GM18861 (cell line): ENCODE measurements at regions not wholly inside any gene's neighbourhood (a gene's known extent, or its start where the extent isn't known, plus 50 kb on each side); places are given as distances from the start of the nearest gene placed in this dataset.

Source experiments
- ATAC-seq: cut with Tn5 transposase; IDR thresholded peaks from one replicate; pipeline ENCODE4 v1.9.1; 2021; ENCODE audit not compliant: unreplicated experiment

DNA sequence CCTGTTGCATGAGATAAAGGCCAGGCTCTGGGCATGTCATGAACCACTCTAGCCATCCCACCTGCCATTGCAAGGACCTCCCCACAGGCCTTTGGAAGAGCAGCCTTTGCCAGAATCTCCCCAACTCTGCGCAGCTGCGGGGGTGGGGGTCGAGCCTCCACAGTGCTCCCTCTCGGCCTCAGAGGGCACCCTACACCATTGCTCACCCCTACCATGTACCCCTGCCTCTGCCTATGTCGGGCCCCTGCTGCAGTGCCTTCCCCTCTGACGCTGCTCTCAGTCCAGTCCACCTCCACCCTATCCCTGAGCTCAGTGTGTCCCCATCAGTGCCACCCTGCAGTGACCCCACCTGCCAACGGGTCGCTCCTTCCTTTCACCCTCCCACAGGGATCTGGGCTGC is 679.7 kb upstream of the RAB6C start:
- ATAC-seq: no peak

DNA sequence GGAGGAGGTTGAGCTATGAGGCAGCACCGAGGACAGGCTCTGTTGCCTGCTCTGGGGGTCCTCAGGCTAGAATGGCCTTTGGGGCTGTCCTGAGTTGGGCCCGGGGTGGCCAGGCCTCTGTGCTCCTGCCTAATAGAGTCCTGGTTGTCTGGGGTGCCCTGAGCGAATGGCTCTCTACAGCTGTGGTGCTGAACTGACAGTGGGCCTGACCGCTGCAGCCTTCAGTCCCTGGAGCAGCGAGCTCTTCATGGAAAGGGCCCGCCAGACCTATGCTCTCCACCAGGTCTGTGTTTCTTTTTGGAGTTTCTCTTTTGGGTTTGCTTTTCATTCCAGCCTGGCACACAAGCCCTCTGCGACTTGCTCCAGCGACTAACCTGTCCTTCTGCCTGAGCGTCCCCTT is 679.0 kb upstream of the RAB6C start:
- no peak for ATAC-seq

DNA sequence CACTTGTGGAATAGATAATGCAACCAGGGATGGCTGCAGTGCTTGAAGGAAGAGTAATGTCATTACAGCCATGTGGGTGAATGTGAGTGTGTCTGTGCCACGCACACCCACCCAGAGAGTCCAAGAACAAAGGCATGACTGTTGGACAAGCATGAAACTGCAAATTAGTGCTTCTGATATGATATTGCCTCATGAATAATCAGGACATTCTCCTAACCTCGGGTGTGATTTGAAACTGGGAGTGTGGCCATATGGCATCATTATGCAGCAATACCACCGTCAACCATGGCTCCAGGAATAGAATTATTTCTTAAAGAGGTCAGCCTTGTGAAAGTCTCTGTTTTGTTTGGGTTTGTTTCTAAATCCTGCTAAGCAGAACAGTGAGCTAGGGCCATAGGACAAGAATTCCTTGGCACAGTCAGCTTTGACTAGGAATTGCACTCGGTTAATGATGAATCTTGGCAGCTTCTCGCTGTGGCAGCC is 678.0 kb upstream of the RAB6C start:
- no peak for ATAC-seq

DNA sequence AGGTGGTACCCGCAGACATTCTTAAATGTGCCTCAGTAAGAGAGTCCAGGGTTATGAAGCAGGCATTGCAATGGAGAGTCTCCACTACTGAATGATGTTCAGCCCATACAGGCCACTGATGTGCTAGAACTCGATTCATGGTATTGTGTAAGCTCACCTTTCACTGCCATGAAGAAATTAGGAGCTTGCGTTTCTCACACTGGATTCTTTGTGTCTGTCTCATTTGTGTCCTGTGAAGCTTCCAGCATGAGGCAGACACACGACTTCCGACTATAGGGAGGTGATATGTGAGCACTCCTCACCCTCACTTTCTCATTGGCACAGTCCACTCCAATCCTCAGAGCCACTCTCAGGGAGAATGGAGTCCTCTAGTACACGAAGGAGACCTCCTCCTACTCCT is 677.4 kb upstream of the RAB6C start:
- no peak for ATAC-seq

DNA sequence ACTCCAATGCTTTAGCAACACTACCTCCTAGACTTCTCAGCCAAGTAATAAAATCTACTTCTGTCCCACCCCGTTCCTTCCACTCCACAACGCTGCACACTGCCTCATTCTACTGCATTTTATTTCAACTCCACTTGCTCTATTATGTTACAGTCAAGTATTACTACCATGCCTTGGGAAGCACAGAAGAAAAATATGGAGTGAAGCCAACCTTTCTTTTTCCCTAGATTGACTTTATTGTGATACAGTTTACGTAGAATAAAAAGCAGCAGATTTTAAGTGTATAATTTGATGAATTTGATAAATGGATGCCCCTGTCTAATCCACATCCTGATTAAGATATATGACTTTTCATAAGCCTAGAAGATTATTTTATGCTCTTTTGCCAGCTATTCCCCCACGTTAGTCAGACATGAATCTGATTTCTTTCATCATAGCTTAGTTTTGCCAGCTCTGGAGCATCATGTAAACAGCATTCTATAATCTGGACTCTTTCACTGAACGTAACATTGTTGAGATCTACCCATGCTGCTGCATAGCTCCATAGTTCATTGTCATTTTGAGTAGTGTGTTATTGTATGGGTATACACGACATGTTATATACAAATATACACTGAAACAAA is 676.8 kb upstream of the RAB6C start:
- no peak for ATAC-seq

DNA sequence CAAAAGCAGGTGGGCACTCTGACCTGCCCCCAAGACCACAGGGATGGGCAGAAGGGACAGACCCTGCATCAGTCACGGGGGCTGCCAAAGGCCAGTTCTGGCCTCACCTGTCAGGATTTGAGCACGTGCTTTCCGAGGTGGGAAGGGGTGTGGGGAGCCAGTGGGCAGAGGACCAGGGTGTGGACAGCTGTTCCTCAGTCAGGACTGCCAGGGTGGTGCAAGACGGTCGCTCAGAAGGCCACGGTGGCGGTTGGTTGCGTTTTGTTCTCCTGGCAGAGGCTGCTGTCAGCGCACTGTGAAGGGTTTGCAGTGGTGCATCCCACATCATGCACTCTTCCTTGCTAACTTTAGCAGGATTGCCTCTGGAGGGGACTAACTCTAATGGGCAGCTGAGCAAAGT is 665.3 kb upstream of the RAB6C start:
- no peak for ATAC-seq

DNA sequence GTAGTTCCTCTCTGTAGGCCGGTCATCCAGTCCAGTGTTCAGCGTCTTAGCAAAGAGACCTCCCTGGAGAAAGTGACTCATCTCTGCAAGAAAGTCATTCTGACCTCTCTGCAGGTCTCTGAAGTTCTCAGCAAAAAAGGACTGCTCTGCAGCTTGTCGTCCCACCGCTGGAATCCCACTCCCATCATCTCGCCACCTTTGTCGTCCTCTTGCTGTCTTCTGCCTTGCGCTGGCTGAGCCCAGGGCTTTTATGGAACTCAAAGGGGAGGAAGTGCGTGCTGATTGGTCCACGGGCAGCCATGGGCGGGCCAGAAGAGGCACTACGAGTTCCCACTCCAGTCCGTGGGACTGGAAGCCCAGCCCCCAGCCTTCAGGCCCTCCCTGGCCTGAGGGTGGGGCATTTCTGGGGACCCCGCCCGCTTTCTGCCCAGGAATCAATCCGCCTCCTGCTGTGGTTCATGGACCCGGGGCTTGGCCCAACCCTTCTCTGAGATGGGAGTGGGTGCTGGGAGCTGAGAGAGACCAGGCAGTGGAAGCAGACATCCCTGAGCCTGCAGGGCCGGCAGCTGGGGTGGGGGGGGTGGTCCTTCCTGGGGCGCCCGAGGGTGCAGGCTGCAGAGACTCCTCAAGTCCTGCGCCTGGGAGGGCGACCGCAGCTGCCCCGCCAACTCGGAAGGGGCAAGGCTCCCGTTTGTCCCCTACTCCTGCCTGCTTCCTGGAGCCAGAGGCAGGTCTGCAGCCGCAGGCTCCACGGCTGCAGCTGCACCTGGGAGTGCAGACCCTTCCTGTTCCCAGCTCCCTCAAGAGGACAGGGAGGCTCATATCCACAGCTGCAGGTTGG is 660.7 kb upstream of the RAB6C start:
- ATAC-seq: no peak

DNA sequence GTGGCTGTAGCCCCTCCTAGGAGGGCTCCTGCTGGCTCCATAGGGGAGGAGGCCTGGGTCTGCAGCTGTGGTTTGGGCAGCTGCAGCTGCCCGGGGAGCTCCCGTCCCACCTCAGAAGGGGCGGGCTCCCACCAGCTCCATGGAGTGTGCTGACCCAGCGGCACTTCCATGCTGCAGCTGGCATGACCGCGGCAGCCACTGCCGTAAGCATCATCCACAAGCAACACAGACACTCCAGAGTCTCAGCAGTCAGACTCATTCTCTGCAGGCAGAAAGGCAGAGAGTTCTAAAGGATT is 660.1 kb upstream of the RAB6C start:
- no peak for ATAC-seq

DNA sequence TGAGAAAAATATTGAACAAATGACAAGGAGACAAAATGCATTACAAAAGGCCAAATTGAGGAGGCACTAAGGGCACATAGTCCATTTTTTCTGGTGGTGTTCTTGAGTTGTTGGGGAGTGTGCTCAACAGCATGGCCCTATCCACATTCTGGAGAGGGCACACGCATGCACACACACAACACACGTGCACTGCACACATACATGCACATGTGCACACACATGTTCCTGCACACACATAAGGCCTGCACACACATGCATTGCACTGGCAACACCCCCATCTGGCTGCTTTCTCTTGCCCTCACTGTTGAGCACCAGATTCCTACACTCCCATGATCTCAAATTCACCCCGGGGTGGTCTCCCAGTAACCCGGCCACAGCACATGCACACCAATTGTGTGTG is 659.2 kb upstream of the RAB6C start:
- ATAC-seq: no peak

GRCh38 chr2:129324349-129324748 is 655.1 kb upstream of the RAB6C start:
- ATAC-seq: no peak

GRCh38 chr2:129325151-129325550 is 654.3 kb upstream of the RAB6C start:
- no peak for ATAC-seq

GRCh38 chr2:129329574-129329973 is 649.9 kb upstream of the RAB6C start:
- no peak for ATAC-seq

- ATAC-seq: no peak
Measured at GRCh38 chr2:129330504-129330903, 649.0 kb upstream of the RAB6C start.

GRCh38 chr2:129331638-129332037 is 647.8 kb upstream of the RAB6C start:
- ATAC-seq: no peak

DNA sequence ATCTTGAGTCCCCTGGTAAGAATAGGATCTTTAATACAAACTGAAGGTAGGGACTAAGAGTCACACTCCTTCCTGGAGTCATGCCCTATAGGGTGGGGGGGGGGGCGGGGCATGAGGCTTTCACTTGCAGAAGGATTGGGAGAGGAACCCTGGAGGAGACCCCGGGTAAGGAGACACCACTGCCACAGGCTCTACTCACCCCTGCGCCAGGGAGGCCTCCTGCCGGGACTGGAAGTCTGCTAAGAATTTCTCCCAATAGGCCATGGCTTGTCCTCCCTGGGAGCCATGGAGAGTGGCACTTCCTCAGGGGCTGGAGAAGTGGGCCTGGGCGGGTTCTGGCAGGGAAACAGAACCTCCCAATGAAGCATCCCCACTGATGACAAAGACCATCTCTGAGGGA is 645.3 kb upstream of the RAB6C start:
- no peak for ATAC-seq

DNA sequence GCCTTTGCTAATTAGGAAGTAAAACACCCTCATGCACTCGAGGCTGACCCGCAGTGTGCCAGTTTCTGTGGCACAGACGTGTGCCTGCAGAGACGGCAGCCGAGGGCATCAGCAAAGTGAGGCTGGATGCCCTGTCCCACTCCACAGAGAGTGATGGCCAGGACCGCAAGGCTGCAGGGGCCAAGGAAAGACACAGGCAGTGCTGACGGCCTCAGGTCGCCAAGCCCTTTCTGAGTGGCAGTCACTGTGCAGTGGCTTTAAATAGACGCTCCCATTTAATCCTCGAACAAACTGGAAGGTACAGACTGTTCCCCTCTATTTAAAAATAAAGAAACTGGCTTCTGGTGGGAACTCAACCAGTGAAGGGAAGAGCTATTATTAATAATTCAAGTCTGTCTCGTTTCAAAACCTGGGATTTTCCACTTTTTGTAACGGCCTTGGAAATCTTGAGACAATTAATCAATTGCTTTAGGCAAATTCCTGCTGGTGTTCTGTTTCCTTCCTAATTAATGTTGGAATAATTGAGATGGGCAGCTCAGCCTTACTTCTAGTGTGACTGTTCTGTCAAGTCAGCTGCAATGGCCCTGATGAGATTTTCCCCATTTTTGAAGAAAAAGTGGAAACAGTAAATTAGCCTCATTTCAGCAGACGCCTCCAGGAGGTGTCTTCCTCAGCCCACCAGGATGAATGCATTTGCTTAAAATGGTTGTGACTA is 644.6 kb upstream of the RAB6C start:
- ATAC-seq: no peak

DNA sequence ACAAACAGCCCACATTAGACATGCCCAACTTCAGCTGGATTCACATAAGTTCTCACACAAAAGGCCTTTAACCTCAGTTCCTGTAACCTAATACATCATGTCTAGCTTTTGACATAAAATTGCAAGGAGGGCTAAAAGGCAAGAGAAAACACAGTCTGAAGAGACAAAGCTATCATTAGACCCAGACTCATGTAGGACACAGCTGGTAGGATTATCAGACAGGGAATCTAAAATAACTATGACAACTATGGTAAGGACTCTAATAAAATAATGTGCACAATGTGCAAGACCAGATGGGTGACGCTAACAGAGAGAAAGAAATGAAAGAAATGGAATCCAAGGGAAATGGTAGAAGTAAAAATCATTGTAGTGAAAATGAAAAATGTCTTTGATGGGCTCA is 643.2 kb upstream of the RAB6C start:
- ATAC-seq: no peak

GRCh38 chr2:129337076-129337475 is 642.4 kb upstream of the RAB6C start:
- ATAC-seq: no peak

DNA sequence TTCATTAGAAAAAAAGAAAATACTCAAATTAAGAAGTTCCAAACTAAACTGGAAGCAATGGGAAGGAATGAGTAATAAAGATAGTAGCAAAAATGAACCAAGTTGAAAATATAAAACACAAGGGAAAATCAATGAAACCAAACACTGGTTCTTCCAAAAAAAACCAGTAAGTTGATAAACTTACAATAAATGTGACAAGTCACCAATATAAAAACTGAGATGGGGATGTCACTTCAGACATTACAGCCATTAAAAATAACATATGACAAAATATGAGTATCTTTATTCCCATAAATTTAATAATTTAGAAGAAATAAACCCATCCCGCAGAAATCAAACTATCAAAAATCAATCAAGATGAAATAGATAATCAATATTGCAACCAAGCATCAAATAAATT is 633.9 kb upstream of the RAB6C start:
- no peak for ATAC-seq

- peak; percentile 100 for ATAC-seq
Measured at GRCh38 chr2:129347486-129348217, 631.8 kb upstream of the RAB6C start.

GRCh38 chr2:129354631-129355030 is 624.8 kb upstream of the RAB6C start:
- ATAC-seq: no peak
